Subcutaneous abdominal adipose tissue (tissue), 5 donors: ENCODE measurements at regions not wholly inside any gene's neighbourhood (a gene's known extent, or its start where the extent isn't known, plus 50 kb on each side); places are given as distances from the start of the nearest gene placed in this dataset.
"Not testable (repeated sequence)": the region's sequence is repeated elsewhere in the genome, so short reads cannot be mapped to it uniquely, and the experiment has no call there.

ENCODE experiments used
- H3K27ac ChIP-seq: one replicate; pipeline ENCODE4 v1.7.0; 2013; ENCODE audit warnings: low read depth, mild to moderate bottlenecking, inconsistent platforms, low read length, moderate library complexity
- H3K27me3 ChIP-seq, 5 donors: one replicate each; pipeline ENCODE4 v1.7.0; 2013; ENCODE audit warnings: low read length in 5 of 5, inconsistent platforms in 1 of 5; ENCODE audit not compliant: control insufficient read depth in 5 of 5, insufficient read depth in 4 of 5
- H3K36me3 ChIP-seq, 5 donors: one replicate each; pipeline ENCODE4 v1.7.0; 2013; ENCODE audit warnings: low read length in 5 of 5; ENCODE audit not compliant: control insufficient read depth in 5 of 5, insufficient read depth in 5 of 5
- H3K4me1 ChIP-seq, 5 donors: one replicate each; pipeline ENCODE4 v1.7.0; 2013; ENCODE audit warnings: low read length in 5 of 5, mild to moderate bottlenecking in 3 of 5, moderate library complexity in 1 of 5; ENCODE audit not compliant: control insufficient read depth in 5 of 5, insufficient read depth in 5 of 5
- H3K4me3 ChIP-seq, 5 donors: one replicate each; pipeline ENCODE4 v1.7.0; 2013; ENCODE audit warnings: low read length in 5 of 5, low read depth in 1 of 5
- H3K9ac ChIP-seq, 5 donors: one replicate each; pipeline ENCODE4 v1.7.0; 2013; ENCODE audit warnings: low read length in 5 of 5, mild to moderate bottlenecking in 4 of 5, moderate library complexity in 3 of 5
- H3K9me3 ChIP-seq, 5 donors: one replicate each; pipeline ENCODE4 v1.7.0; 2013; ENCODE audit warnings: low read length in 5 of 5; ENCODE audit not compliant: control insufficient read depth in 5 of 5
- donor health status: healthy.
- donor health status: healthy.
- donor health status: healthy.
- donor health status: healthy.
- donor health status: healthy.

- no peak overlapping the region for H3K9ac ChIP-seq
- H3K4me3 ChIP-seq: no peak overlapping the region
Observed at GRCh38 chr2:194819367-194819766, 837.7 kb upstream of the SLC39A10 start.

GRCh38 chr2:194815475-194815874 is 841.6 kb upstream of the SLC39A10 start:
- no peaks in the 10 kb centered on the region for H3K27me3 ChIP-seq
- no peaks in the 10 kb centered on the region for H3K9me3 ChIP-seq
- H3K27ac ChIP-seq: no peak overlapping the region
- no peaks in the 10 kb centered on the region for H3K36me3 ChIP-seq
- H3K4me3 ChIP-seq: no peak overlapping the region
- H3K4me1 ChIP-seq: no peaks in the 10 kb centered on the region
- H3K9ac ChIP-seq: no peak overlapping the region

More at GRCh38 chr2:194819367-194819766, 837.7 kb upstream of the SLC39A10 start:
- Histone ChIP-seq H3K27me3 (no peaks in the 10 kb centered on the region), H3K36me3 (no peaks in the 10 kb centered on the region), H3K9me3 (no peaks in the 10 kb centered on the region), H3K27ac (no peak overlapping the region), H3K4me1 (no peaks in the 10 kb centered on the region)

- no peaks in the 10 kb centered on the region for H3K36me3 ChIP-seq
- H3K4me1 ChIP-seq: no peaks in the 10 kb centered on the region
- H3K9me3 ChIP-seq: no peaks in the 10 kb centered on the region
- no peak overlapping the region for H3K4me3 ChIP-seq
- no peak overlapping the region for H3K27ac ChIP-seq
- H3K9ac ChIP-seq: no peak overlapping the region
- no peaks in the 10 kb centered on the region for H3K27me3 ChIP-seq
Observed at GRCh38 chr2:194802589-194802988, 854.4 kb upstream of the SLC39A10 start.

- not testable (repeated sequence) for H3K9me3 ChIP-seq, H3K36me3 ChIP-seq, H3K4me1 ChIP-seq, H3K9ac ChIP-seq, H3K27me3 ChIP-seq, H3K27ac ChIP-seq, H3K4me3 ChIP-seq
Observed at GRCh38 chr2:194787071-194787470, 870.0 kb upstream of the SLC39A10 start.

GRCh38 chr2:194771394-194771793 is 885.6 kb upstream of the SLC39A10 start:
- H3K9me3 ChIP-seq, H3K27me3 ChIP-seq, H3K4me1 ChIP-seq, H3K36me3 ChIP-seq, H3K9ac ChIP-seq, H3K27ac ChIP-seq, H3K4me3 ChIP-seq: not testable (repeated sequence)

- Histone ChIP-seq H3K36me3 (no peaks in the 10 kb centered on the region), H3K9ac (no peak overlapping the region), H3K27ac (no peak overlapping the region), H3K9me3 (no peaks in the 10 kb centered on the region), H3K27me3 (no peaks in the 10 kb centered on the region), H3K4me1 (no peaks in the 10 kb centered on the region), H3K4me3 (no peak overlapping the region)
Observed at GRCh38 chr2:194769030-194769429, 888.0 kb upstream of the SLC39A10 start.

- Histone ChIP-seq H3K36me3 (no peaks in the 10 kb centered on the region), H3K27ac (no peak overlapping the region), H3K27me3 (no peaks in the 10 kb centered on the region), H3K4me1 (no peaks in the 10 kb centered on the region), H3K9me3 (no peaks in the 10 kb centered on the region), H3K9ac (no peak overlapping the region), H3K4me3 (no peak overlapping the region)
Observed at GRCh38 chr2:194765723-194766122, 891.3 kb upstream of the SLC39A10 start.

- Histone ChIP-seq H3K9me3 (no peaks in the 10 kb centered on the region), H3K4me3 (no peak overlapping the region), H3K27ac (no peak overlapping the region), H3K9ac (no peak overlapping the region), H3K36me3 (no peaks in the 10 kb centered on the region), H3K27me3 (no peaks in the 10 kb centered on the region), H3K4me1 (no peaks in the 10 kb centered on the region)
Observed at GRCh38 chr2:194750926-194751325, 906.1 kb upstream of the SLC39A10 start.

- Histone ChIP-seq H3K36me3 (no peaks in the 10 kb centered on the region), H3K4me1 (peaks cover 0 to 2% (median 0%) of the 10 kb centered on the region in 5 donors), H3K27ac (no peak overlapping the region), H3K4me3 (no peak overlapping the region), H3K9me3 (no peaks in the 10 kb centered on the region), H3K9ac (no peak overlapping the region), H3K27me3 (no peaks in the 10 kb centered on the region)
Observed at GRCh38 chr2:194745557-194746146, 911.4 kb upstream of the SLC39A10 start.

- Histone ChIP-seq H3K27ac (no peak overlapping the region), H3K4me3 (no peak overlapping the region), H3K36me3 (no peaks in the 10 kb centered on the region), H3K9me3 (no peaks in the 10 kb centered on the region), H3K9ac (no peak overlapping the region), H3K27me3 (no peaks in the 10 kb centered on the region), H3K4me1 (peaks cover 0 to 2% (median 0%) of the 10 kb centered on the region in 5 donors)
Observed at GRCh38 chr2:194742706-194743105, 914.3 kb upstream of the SLC39A10 start.

GRCh38 chr2:194739217-194739616 is 917.8 kb upstream of the SLC39A10 start:
- Histone ChIP-seq H3K9ac (no peak overlapping the region), H3K9me3 (no peaks in the 10 kb centered on the region), H3K27ac (no peak overlapping the region), H3K4me1 (no peaks in the 10 kb centered on the region), H3K27me3 (no peaks in the 10 kb centered on the region), H3K36me3 (no peaks in the 10 kb centered on the region), H3K4me3 (no peak overlapping the region)
